GM21786 (cell line): ENCODE measurements at regions not wholly inside any gene's neighbourhood (a gene's known extent, or its start where the extent isn't known, plus 50 kb on each side); places are given as distances from the start of the nearest gene placed in this dataset.

Experiments used
- ATAC-seq: cut with Tn5 transposase; IDR thresholded peaks from one replicate; pipeline ENCODE4 v1.9.1; 2021; ENCODE audit not compliant: unreplicated experiment

GRCh38 chr14:97458661-97459579 lies 661.7 kb downstream of the VRK1 start:
- no peak for ATAC-seq

GRCh38 chr14:97462081-97462480 lies 664.9 kb downstream of the VRK1 start:
- ATAC-seq: no peak

GRCh38 chr14:97468220-97468619 lies 671.0 kb downstream of the VRK1 start:
- no peak for ATAC-seq

- no peak for ATAC-seq
These were observed 680.2 kb downstream of the VRK1 start for GRCh38 chr14:97477353-97477752.

- no peak for ATAC-seq
These were observed 688.0 kb downstream of the VRK1 start for GRCh38 chr14:97485201-97485600.

- ATAC-seq: no peak
These were observed 689.5 kb downstream of the VRK1 start for GRCh38 chr14:97486601-97487120.

- no peak for ATAC-seq
These were observed 692.6 kb downstream of the VRK1 start for GRCh38 chr14:97489750-97490149.

GRCh38 chr14:97490521-97491070 lies 693.4 kb downstream of the VRK1 start:
- no peak for ATAC-seq

- no peak for ATAC-seq
These were observed 694.5 kb downstream of the VRK1 start for GRCh38 chr14:97491697-97492096.

- ATAC-seq: no peak
These were observed 702.8 kb downstream of the VRK1 start for GRCh38 chr14:97499790-97500481.

GRCh38 chr14:97506626-97507025 lies 709.4 kb downstream of the VRK1 start:
- no peak for ATAC-seq

- ATAC-seq: no peak
These were observed 716.7 kb downstream of the VRK1 start for GRCh38 chr14:97513891-97514290.

- no peak for ATAC-seq
These were observed 720.5 kb downstream of the VRK1 start for GRCh38 chr14:97517566-97518234.

- no peak for ATAC-seq
These were observed 726.8 kb downstream of the VRK1 start for GRCh38 chr14:97523936-97524335.

- ATAC-seq: no peak
These were observed 727.6 kb downstream of the VRK1 start for GRCh38 chr14:97524589-97525319.

- no peak for ATAC-seq
These were observed 730.8 kb downstream of the VRK1 start for GRCh38 chr14:97527993-97528392.

- ATAC-seq: no peak
These were observed 734.9 kb downstream of the VRK1 start for GRCh38 chr14:97532052-97532451.

- ATAC-seq: no peak
These were observed 739.2 kb downstream of the VRK1 start for GRCh38 chr14:97536421-97536820.

- no peak for ATAC-seq
These were observed 741.7 kb downstream of the VRK1 start for GRCh38 chr14:97538749-97539410.

GRCh38 chr14:97539411-97539795 lies 742.2 kb downstream of the VRK1 start:
- ATAC-seq: no peak
